ENCODE measurements at regions not wholly inside any gene's neighbourhood (a gene's known extent, or its start where the extent isn't known, plus 50 kb on each side); places are given as distances from the start of the nearest gene placed in this dataset.

DNA sequence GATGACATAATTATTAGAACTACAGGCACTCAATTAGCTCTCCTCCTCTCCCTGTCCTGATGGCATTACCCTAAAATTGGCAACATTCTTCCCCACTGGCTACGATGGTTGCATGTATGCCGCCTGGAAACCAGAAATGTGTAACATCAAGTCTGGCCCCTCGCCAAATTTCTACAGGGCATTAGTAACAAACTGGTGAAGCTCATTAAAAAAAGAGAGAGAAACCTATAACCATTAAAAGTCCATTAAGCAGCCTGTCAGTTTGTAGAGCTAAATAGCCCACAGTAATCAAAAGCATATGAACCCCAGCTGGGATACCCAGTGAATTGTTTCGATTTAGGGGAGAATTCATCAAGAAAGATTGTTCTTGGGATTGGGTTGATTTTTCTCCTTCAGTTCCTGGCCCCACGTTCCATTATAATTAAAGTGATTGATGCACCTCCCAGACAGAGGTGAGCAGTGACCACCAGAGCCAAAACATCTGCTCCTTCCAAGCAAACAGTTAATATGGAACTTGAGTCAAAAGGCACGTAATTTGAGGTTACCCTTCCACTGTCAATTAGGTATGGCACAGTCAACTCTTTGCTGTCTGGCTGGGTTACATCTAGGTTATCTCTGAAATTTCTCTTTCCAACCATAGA, 208.6 kb downstream of the C1D start:
- no peak overlapping the region for H3K4me3 ChIP-seq (replicated peaks; ENCODE audit: low read depth, low read length)
- H3K36me3 ChIP-seq (ENCODE audit: control insufficient read depth, insufficient read depth, low read length): no peaks in the 10 kb centered on the region
- TF ChIP-seq, protein P1, sequence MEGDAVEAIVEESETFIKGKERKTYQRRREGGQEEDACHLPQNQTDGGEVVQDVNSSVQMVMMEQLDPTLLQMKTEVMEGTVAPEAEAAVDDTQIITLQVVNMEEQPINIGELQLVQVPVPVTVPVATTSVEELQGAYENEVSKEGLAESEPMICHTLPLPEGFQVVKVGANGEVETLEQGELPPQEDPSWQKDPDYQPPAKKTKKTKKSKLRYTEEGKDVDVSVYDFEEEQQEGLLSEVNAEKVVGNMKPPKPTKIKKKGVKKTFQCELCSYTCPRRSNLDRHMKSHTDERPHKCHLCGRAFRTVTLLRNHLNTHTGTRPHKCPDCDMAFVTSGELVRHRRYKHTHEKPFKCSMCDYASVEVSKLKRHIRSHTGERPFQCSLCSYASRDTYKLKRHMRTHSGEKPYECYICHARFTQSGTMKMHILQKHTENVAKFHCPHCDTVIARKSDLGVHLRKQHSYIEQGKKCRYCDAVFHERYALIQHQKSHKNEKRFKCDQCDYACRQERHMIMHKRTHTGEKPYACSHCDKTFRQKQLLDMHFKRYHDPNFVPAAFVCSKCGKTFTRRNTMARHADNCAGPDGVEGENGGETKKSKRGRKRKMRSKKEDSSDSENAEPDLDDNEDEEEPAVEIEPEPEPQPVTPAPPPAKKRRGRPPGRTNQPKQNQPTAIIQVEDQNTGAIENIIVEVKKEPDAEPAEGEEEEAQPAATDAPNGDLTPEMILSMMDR (IDR thresholded peaks at IDR 0.05; ENCODE audit: insufficient read depth, low read length, poor library complexity, severe bottlenecking): no peak
- H3K27me3 ChIP-seq (replicated peaks; ENCODE audit: control insufficient read depth, insufficient read depth, low read length): no peaks in the 10 kb centered on the region; the same call in 1 of the 2 replicates
- DNase-seq (ENCODE audit: extremely low read depth, insufficient read length): no peak

DNA sequence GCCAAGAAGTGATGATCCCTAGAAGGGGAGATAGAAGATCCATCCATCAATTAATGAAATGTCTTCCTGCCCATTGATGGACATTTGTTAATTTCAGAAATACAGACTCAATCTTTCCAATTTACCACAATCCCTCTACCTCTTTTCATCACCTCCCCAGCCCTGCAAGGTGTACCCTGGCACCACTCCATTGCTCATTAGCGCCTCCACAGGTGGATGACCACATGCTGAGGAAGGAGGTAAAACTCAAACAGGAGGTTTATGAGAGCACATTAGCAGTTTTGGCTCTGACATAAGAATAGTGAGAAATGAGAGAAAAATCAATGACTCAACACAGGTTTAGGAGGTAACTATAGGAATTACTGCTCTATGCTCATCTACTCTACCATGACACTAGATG, 208.0 kb downstream of the C1D start:
- TF ChIP-seq, protein P1 (IDR thresholded peaks at IDR 0.05; ENCODE audit: insufficient read depth, low read length, poor library complexity, severe bottlenecking): peak; percentile 37
- no peak overlapping the region for H3K4me3 ChIP-seq (replicated peaks; ENCODE audit: low read depth, low read length)
- no peaks in the 10 kb centered on the region; the same call in 1 of the 2 replicates for H3K27me3 ChIP-seq (replicated peaks; ENCODE audit: control insufficient read depth, insufficient read depth, low read length)
- no peaks in the 10 kb centered on the region for H3K36me3 ChIP-seq (ENCODE audit: control insufficient read depth, insufficient read depth, low read length)
- no peak for DNase-seq (ENCODE audit: extremely low read depth, insufficient read length)

DNA sequence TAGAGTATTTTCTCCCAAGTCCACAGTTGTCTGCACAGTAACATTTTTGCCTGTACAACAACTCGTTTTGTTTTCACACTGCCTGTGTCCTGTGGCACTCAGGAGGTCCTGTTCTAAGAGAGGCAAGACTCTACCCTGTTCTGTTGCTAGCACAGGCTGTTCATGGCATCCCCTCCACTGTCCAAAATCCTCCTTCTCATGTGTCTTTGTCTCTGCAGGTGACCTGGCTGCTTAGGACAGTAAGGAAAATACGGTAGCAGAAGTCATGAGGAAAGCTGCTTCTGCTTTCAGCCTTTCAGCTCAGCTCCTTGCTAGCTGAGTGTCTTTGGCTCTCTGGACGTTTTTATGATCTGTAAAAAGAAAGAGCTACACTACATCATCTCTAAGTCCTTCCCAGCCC, 205.9 kb downstream of the C1D start:
- TF ChIP-seq, protein P1 (IDR thresholded peaks at IDR 0.05; ENCODE audit: insufficient read depth, low read length, poor library complexity, severe bottlenecking): no peak
- Histone ChIP-seq H3K36me3 (ENCODE audit: control insufficient read depth, insufficient read depth, low read length) (no peaks in the 10 kb centered on the region), H3K4me3 (replicated peaks; ENCODE audit: low read depth, low read length) (no peak overlapping the region), H3K27me3 (replicated peaks; ENCODE audit: control insufficient read depth, insufficient read depth, low read length) (no peaks in the 10 kb centered on the region; the same call in none of the 2 replicates)
- no peak for DNase-seq (ENCODE audit: extremely low read depth, insufficient read length)

DNA sequence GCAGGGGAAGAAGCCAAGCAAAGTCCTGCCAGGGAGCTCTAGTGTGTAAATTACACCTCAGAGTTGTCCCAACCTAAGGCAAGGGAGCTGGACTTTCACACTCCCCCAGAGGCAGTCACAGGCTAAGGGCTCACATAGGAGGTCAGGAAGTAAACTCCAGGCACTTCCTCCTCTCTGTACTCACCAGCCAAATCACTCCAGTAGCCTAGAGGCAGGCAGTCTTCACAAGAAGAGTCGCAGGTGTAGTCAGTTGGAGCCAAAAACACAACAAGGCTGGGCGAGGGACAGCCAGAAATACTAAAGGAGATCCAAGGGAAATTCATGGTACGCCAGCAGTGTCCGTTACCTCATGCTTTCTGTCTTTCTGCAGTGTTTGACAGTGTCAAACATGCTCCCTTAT, 205.0 kb downstream of the C1D start:
- TF ChIP-seq, protein P1 (IDR thresholded peaks at IDR 0.05; ENCODE audit: insufficient read depth, low read length, poor library complexity, severe bottlenecking): no peak
- Histone ChIP-seq H3K36me3 (ENCODE audit: control insufficient read depth, insufficient read depth, low read length) (no peaks in the 10 kb centered on the region), H3K4me3 (replicated peaks; ENCODE audit: low read depth, low read length) (no peak overlapping the region), H3K27me3 (replicated peaks; ENCODE audit: control insufficient read depth, insufficient read depth, low read length) (no peaks in the 10 kb centered on the region; the same call in none of the 2 replicates)
- no peak for DNase-seq (ENCODE audit: extremely low read depth, insufficient read length)

DNA sequence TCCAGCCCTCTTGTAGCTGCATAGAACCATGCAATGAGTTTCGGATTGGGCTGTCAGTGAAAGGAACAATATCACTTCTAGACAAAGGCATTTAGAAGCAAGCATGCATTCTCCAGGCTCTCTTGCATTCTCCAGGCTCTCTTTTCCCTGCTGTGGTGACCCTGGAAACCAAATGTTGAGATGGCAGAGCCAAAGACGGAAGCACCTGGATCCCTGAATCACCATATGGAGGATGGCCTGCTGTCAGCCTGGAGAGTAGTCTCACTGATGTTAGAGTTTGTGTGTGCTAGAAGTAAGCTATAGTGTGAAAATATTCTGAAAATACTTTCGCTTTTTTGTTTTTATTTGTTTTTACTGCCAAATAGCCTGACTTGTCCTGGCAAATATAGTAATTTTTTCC, 203.9 kb downstream of the C1D start:
- Histone ChIP-seq H3K4me3 (replicated peaks; ENCODE audit: low read depth, low read length) (no peak overlapping the region), H3K27me3 (replicated peaks; ENCODE audit: control insufficient read depth, insufficient read depth, low read length) (no peaks in the 10 kb centered on the region; the same call in none of the 2 replicates), H3K36me3 (ENCODE audit: control insufficient read depth, insufficient read depth, low read length) (no peaks in the 10 kb centered on the region)
- DNase-seq (ENCODE audit: extremely low read depth, insufficient read length): no peak
- TF ChIP-seq, protein P1 (IDR thresholded peaks at IDR 0.05; ENCODE audit: insufficient read depth, low read length, poor library complexity, severe bottlenecking): no peak

DNA sequence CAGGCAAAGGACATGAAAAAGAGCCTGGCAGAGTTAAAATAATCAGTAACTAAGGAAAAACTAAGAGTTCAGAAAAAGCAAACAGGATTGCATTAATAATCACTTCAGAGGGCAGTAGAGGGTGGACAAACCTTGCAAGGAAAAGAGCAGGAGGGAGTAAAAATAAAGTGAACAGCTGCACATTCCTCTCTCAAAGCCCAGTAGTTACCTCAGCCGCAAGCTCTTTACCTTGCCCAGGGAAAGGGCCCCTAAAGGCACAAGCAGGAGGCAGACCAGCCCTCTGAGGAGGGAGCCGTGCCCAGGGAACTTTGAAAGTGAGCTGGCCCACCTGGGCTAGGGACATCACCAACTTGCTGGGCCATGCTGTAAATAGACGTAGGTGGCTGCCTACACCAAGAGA, 196.9 kb downstream of the C1D start:
- H3K4me3 ChIP-seq (replicated peaks; ENCODE audit: low read depth, low read length): no peak overlapping the region
- no peaks in the 10 kb centered on the region; the same call in 1 of the 2 replicates for H3K27me3 ChIP-seq (replicated peaks; ENCODE audit: control insufficient read depth, insufficient read depth, low read length)
- DNase-seq (ENCODE audit: extremely low read depth, insufficient read length): no peak
- TF ChIP-seq, protein P1 (IDR thresholded peaks at IDR 0.05; ENCODE audit: insufficient read depth, low read length, poor library complexity, severe bottlenecking): no peak
- no peaks in the 10 kb centered on the region for H3K36me3 ChIP-seq (ENCODE audit: control insufficient read depth, insufficient read depth, low read length)
